GM12875 (cell line): ENCODE measurements at regions not wholly inside any gene's neighbourhood (a gene's known extent, or its start where the extent isn't known, plus 50 kb on each side); places are given as distances from the start of the nearest gene placed in this dataset.
"Not testable (repeated sequence)": the region's sequence is repeated elsewhere in the genome, so short reads cannot be mapped to it uniquely, and the experiment has no call there.

Experiments used
- H3K4me3 ChIP-seq: one replicate; pipeline ENCODE4 v1.5.1; 2011; ENCODE audit warnings: low read depth, low read length, control low read depth
- TF ChIP-seq, protein P1 (sequence below): IDR thresholded peaks from 2 replicates; pipeline ENCODE4 v1.5.1; 2011; ENCODE audit warnings: low read depth, mild to moderate bottlenecking, control low read depth, inconsistent platforms, low read length, moderate library complexity, borderline replicate concordance; ENCODE audit not compliant: insufficient read depth

DNA sequence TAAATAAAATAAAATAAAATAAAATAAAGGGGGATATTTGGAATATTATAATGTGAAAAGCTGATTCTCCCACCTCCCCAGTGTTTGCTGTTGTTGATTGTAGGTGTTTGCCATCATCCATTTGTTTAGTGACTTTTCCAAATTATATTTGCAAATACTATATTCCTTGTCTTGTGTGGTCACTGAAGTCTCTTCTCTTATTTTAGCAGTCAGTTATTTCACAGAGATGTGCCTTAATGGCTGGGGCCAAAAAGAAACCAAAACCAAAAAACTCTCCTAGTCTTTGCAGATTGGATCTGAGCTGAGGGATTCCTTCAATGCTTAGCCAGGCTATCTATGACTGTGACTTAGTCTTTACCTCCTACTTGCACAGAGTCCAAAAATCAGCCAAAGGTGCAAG lies 70.9 kb upstream of the ZNF169 start:
- no peak overlapping the region for H3K4me3 ChIP-seq
- TF ChIP-seq, protein P1, sequence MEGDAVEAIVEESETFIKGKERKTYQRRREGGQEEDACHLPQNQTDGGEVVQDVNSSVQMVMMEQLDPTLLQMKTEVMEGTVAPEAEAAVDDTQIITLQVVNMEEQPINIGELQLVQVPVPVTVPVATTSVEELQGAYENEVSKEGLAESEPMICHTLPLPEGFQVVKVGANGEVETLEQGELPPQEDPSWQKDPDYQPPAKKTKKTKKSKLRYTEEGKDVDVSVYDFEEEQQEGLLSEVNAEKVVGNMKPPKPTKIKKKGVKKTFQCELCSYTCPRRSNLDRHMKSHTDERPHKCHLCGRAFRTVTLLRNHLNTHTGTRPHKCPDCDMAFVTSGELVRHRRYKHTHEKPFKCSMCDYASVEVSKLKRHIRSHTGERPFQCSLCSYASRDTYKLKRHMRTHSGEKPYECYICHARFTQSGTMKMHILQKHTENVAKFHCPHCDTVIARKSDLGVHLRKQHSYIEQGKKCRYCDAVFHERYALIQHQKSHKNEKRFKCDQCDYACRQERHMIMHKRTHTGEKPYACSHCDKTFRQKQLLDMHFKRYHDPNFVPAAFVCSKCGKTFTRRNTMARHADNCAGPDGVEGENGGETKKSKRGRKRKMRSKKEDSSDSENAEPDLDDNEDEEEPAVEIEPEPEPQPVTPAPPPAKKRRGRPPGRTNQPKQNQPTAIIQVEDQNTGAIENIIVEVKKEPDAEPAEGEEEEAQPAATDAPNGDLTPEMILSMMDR: no peak

DNA sequence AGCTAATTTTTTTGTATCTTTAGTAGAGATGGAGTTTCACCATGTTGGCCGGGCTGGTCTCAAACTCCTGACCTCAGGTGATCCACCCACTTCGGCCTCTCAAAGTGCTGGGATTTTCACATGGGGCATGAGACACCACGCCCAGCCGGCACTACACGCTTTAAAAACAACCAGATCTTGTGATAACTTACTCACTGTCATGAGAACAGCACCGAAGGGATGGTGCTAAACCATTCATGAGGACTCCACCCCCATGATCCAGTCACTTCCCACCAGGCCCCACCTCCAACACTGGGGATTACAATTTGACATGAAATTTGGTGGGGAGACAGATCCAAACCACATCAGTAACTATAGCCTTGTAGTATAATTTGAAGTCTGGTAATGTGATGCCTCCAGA lies 67.4 kb upstream of the ZNF169 start:
- H3K4me3 ChIP-seq: not testable (repeated sequence)

DNA sequence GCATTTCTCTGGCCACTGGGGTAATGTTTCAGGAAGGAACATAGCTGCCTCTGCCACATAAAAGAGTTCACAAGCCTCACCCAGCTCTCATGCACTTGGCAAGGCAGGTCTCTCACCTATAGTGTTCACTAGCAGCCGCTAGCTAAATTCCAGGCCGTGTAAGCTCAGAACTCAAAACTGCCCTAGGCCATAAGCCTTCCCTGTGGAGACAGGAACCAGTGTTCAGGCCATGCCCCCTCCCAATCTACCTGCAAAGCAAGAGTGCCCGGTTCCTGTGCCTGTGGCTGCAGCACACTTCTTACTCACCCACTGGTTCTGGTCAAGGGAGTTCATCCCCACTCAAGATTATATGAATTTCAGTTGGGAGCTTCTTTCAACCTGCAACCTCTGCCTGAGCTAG lies 60.7 kb upstream of the ZNF169 start:
- no peak overlapping the region for H3K4me3 ChIP-seq
- TF ChIP-seq, protein P1: no peak

DNA sequence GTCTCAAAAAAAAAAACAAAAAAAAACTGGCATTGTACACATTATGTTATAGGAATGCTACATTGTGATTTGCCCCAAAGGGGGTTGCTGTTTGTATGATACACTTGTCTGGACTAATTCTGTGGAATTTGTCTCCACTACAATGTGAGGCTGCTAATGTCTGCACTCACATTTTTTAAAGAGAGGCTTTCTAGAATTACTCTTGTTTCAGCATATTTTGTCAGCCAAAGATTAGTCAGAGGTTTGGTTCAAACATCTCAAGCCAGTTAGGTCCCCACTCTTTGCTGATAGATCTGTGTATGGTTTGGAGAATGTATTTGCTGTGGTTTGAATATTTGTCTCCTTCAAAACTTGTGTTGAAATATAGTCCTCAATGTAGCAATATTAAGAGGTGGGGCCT lies 59.3 kb upstream of the ZNF169 start:
- TF ChIP-seq, protein P1: no peak
- no peak overlapping the region for H3K4me3 ChIP-seq

DNA sequence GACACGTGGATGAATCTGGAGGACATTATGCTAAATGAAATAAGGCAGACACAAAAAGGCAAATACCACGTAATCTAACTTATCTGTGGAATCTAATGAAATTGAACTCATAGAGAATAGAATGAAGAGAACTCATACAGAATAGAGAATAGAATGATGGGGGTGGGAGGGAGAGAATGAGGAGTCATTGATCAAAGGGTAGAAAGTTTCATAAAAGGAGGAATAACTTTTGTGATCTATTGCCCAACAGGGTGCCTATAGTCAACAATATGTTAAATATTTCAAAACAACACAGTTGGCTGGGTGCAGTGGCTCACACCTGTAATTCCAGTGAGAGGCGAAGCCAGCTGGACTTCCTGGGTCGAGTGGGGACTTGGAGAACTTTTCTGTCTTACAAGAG lies 54.9 kb upstream of the ZNF169 start:
- TF ChIP-seq, protein P1: no peak
- H3K4me3 ChIP-seq: no peak overlapping the region

DNA sequence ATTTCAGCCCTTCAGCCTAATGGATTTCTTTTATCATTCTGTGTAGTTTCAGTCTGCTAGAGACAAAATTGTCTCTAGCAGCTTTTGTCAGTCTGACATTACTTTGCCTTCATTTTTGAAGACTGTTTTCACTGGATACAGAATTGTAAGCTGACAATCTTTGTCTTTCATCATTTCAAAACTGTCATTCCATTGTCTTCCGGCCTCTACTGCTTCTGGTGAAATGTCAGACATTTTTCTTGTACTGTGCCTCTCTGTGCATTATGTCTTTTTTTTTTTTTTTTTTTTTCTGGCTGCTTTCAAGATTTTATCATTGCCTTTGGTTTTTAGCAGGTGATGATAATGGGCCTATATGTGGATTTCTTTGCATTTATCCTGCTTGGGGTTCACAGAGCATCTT lies 51.3 kb upstream of the ZNF169 start:
- no peak overlapping the region for H3K4me3 ChIP-seq
- TF ChIP-seq, protein P1: no peak
